IPS-18c (cell line): ENCODE measurements at regions not wholly inside any gene's neighbourhood (a gene's known extent, or its start where the extent isn't known, plus 50 kb on each side); places are given as distances from the start of the nearest gene placed in this dataset.

ENCODE experiments used
- H3K4me3 ChIP-seq: 2 replicates; pipeline ENCODE4 v1.7.0; 2013; ENCODE audit warnings: low read depth, mild to moderate bottlenecking, low read length, moderate library complexity; ENCODE audit not compliant: insufficient read depth
- H3K9me3 ChIP-seq: one replicate; pipeline ENCODE4 v1.6.1; 2013; ENCODE audit warnings: mild to moderate bottlenecking, low read length, moderate library complexity; ENCODE audit not compliant: control insufficient read depth, insufficient read depth

DNA sequence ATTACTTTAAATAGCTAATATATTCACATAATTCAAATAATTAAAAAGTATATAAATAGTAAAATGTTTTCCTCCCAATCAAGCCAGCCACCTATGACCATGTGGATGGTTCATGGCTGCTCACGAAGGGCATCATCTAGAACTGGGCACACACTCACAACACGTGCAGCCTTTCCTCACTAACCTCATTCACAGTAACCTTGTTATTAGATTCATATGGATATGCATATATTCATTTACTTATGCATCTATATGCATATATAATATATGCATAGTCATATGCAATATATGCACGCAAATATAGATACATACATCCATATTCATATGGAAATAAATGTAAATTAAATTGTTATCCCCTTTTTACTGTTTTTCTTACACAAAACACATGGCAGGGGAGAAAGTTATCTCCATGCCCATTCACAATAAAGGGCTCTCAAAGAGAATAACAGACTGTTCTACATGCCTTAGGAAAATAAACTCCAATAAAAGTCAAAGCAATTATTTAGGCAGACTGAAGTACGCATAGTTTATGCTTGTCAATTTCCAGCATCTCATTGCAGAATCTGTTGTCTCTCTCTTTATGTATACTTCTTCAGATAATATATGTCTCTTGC lies 163.9 kb upstream of the ADGRL3 start:
- H3K4me3 ChIP-seq, result no peak overlapping the region

GRCh38 chr4:61041527-61041926 lies 158.6 kb upstream of the ADGRL3 start:
- H3K4me3 ChIP-seq, result no peak overlapping the region
- no peaks in the 10 kb centered on the region for H3K9me3 ChIP-seq

More for the DNA sequence above, 163.9 kb upstream of the ADGRL3 start:
- H3K9me3 ChIP-seq, result no peaks in the 10 kb centered on the region

DNA sequence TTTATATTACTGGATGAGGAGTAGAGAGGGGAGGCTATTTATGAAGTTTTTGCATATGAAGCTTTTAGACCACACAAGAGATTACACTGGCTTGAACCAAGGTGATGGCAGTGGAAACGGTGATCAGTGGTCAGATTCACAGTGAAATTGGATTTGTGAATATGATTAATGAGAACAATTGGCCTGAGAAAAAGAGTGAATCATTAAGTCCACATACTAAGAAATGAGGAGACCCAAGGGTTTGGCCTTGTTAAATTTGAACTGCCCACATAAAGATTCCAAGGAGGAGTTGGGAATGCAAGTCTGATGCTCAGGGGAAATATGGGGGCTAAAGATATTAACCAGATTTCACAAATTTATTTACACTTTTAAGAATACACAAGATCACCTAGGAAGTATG lies 155.3 kb upstream of the ADGRL3 start:
- Histone ChIP-seq H3K4me3 (no peak overlapping the region), H3K9me3 (no peaks in the 10 kb centered on the region)

DNA sequence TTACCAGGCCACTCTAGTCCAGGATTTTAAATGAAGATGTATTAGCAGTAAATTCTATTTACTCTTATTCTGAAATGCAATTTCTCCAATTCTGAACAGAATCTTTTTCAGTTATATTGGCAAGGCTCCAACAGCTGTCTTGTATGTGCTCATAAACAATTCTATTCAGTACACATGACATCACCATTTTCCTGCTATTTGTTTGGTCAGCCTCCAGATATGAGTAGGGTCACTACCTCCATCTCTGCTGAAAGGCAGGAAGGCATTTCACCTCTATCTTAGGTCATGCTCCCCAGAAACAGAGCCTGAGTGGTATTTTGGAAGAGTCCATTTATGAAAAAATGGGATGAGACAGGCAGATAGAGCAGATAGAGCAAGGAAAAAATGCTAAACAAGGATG lies 151.1 kb upstream of the ADGRL3 start:
- H3K4me3 ChIP-seq, result no peak overlapping the region
- H3K9me3 ChIP-seq, result no peaks in the 10 kb centered on the region

- Histone ChIP-seq H3K4me3 (no peak overlapping the region), H3K9me3 (no peaks in the 10 kb centered on the region)
Measured at GRCh38 chr4:61067381-61067780, 132.7 kb upstream of the ADGRL3 start.

GRCh38 chr4:61068060-61068459 lies 132.1 kb upstream of the ADGRL3 start:
- Histone ChIP-seq H3K9me3 (no peaks in the 10 kb centered on the region), H3K4me3 (no peak overlapping the region)

DNA sequence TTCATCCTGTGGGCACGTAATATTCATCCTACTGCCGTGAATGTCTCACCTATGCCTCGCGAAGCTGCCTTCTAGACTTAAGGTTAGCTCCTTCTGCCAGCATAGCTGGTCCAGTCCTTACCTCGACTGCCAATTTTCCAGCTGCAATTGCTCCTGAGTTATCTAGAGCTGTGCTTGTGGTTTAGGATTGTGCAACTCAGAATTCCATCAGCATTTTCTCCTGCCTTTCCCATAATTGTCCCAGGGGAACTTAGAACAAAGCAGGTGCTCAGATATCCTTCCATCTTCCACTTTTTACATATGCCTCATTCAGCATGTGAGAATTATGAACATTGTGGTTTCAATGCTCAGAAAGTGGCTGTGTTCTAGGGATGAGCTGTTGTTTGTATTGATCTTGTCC lies 131.4 kb upstream of the ADGRL3 start:
- no peaks in the 10 kb centered on the region for H3K9me3 ChIP-seq
- H3K4me3 ChIP-seq, result no peak overlapping the region

GRCh38 chr4:61070269-61070668 lies 129.9 kb upstream of the ADGRL3 start:
- H3K9me3 ChIP-seq, result no peaks in the 10 kb centered on the region
- H3K4me3 ChIP-seq, result no peak overlapping the region

GRCh38 chr4:61079427-61079826 lies 120.7 kb upstream of the ADGRL3 start:
- H3K4me3 ChIP-seq, result no peak overlapping the region
- H3K9me3 ChIP-seq, result no peaks in the 10 kb centered on the region

DNA sequence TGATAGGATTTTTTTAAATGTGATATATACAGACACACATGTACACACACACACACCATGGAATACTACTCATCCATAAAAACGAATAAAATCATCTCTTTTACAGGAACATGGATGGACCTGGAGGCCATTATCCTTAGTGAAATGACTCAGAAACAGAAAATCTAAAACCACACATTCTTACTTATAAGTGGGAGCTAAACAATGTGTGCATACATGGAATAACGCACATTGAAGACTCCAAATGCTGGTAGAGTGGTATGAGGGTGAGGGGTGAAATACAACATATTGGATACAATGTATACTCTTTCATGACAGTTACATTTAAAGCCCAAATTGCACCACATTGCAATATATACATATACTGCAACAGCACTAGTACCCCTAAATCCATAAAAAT lies 120.2 kb upstream of the ADGRL3 start:
- Histone ChIP-seq H3K4me3 (no peak overlapping the region), H3K9me3 (no peaks in the 10 kb centered on the region)

DNA sequence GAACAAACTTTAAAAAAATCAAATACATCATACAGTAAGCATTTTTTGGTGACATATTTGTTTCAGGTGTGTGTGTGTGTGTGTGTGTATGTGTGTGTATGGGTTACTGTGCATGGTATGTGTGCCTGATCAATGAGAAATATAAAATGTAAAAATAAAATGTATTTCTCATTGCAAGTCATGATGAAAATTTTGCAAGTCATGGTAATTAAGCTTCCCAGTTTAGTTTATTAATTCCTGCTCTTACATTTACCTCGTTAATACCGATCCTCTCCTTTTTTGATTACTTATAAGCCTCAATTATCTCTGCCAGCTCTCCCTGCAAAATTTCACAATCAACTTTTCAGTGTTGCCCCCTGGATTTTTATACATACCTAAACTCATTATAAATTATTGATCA lies 114.6 kb upstream of the ADGRL3 start:
- no peak overlapping the region for H3K4me3 ChIP-seq
- no peaks in the 10 kb centered on the region for H3K9me3 ChIP-seq

DNA sequence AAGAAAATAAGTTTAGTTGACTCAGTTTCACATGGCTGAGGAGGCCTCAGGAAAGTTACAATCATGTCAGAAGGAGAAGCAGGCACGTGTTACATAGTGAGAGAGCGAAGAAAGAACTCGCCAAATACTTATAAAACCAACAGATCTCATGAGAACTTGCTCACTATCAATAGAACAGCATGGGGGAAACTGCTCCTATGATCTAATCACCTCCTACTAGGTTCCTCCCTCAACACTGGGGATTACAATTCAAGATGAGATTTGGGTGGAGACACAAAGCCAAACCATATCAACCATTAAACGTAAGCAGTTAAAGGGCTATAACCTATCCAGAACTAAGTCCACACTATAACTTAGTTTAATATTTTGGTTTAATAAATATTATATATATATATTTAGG lies 113.8 kb upstream of the ADGRL3 start:
- no peak overlapping the region for H3K4me3 ChIP-seq
- H3K9me3 ChIP-seq, result no peaks in the 10 kb centered on the region

DNA sequence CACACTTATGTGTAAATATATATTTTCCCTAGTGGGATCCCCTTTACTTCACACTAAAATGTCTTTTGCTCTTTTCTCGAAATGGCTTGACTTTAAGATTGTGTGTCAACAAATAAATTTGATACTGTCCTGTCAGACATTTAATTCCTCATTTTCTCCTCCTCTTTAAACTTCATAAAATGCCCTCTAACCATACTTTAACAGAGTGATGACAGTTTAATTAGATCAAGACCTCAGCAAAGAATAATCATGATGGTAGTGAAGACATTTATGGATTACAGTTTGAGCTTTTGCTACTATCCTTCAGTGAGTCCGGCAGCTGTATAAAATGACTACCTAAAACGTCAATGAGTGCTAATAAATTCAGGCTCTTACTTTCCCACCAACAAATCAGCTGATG lies 113.1 kb upstream of the ADGRL3 start:
- no peaks in the 10 kb centered on the region for H3K9me3 ChIP-seq
- no peak overlapping the region for H3K4me3 ChIP-seq

GRCh38 chr4:61094854-61095598 lies 105.1 kb upstream of the ADGRL3 start:
- no peaks in the 10 kb centered on the region for H3K9me3 ChIP-seq
- no peak overlapping the region for H3K4me3 ChIP-seq

DNA sequence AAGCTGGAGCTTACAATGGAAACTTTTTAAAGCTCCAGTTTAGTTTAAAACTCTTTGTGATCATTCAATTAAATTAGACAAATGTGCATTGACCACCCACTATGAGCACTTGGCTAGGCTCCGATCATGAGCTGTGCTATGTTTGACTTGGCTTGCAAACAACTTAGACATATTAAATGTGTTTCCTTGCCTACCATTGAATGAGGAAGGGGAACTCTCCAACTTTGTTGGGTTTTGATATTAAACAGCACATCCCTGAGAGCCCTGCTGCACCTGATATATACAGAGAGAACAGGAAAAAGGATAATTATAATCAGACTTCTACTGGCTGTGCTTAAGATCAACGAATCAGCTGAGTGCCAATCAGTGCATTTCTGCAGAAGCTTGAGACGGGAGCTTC lies 71.4 kb upstream of the ADGRL3 start:
- Histone ChIP-seq H3K4me3 (no peak overlapping the region), H3K9me3 (no peaks in the 10 kb centered on the region)

DNA sequence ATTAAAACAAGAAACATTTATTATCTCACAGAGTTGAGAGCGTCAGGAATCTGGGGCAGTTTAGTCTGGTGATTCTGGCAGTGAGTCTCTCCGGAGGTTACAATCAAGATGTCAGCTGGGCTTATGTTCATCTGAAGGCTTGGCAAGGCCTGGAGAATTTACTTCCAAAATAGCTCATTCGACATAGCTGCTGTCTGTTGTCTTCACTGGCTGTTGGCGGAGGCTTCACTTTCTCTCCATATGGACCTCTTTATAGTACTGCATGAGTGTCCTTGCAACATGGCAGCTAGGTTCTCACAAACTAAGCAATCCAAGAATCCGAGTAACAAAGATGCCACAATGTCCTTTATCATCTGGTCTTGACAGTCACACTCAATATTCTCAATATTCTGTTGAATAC lies 70.2 kb upstream of the ADGRL3 start:
- H3K9me3 ChIP-seq, result no peaks in the 10 kb centered on the region
- no peak overlapping the region for H3K4me3 ChIP-seq

GRCh38 chr4:61143461-61143860 lies 56.7 kb upstream of the ADGRL3 start:
- Histone ChIP-seq H3K9me3 (no peaks in the 10 kb centered on the region), H3K4me3 (no peak overlapping the region)

DNA sequence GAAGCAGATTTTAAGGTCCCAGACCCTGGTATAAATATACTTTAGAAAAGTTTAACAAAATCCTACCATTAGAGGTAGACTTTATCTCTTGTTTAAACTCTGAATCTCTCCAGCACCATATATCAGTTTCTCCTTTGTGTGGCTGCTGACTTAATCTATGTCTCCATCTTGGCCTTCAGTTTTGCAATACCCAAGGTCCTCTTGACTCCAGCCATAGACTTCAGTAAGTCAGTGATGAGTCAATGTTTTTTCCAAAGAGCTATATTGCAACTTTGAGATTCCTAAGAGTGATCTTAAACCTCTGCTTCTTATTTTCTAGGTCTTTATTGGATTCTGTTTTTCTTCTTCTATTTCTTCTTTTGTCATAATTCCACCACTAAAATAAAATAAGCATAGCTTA lies 50.8 kb upstream of the ADGRL3 start:
- H3K9me3 ChIP-seq, result no peaks in the 10 kb centered on the region
- no peak overlapping the region for H3K4me3 ChIP-seq
